HEK293T (cell line): ENCODE measurements at regions not wholly inside any gene's neighbourhood (a gene's known extent, or its start where the extent isn't known, plus 50 kb on each side); places are given as distances from the start of the nearest gene placed in this dataset.

Experiments used
- BHLHE40 ChIP-seq: fragments of 450-650 bp; IDR thresholded peaks from 2 replicates; pipeline ENCODE4 v1.6.1; 2016; ENCODE audit warnings: mild to moderate bottlenecking, moderate library complexity, borderline replicate concordance
- ELF4 ChIP-seq: fragments of 450-650 bp; IDR thresholded peaks from 2 replicates; pipeline ENCODE4 v1.6.1; 2017; ENCODE audit warnings: antibody characterized with exemption
- FOXK2 ChIP-seq: fragments of 450-650 bp; IDR thresholded peaks from 2 replicates; pipeline ENCODE4 v1.6.1; 2016; ENCODE audit warnings: mild to moderate bottlenecking
- FOXM1 ChIP-seq: fragments of 450-650 bp; IDR thresholded peaks from 2 replicates; pipeline ENCODE4 v1.6.1; 2017; ENCODE audit warnings: mild to moderate bottlenecking, borderline replicate concordance
- SP1 ChIP-seq: fragments of 450-650 bp; IDR thresholded peaks from 2 replicates; pipeline ENCODE4 v1.6.1; 2017
- SUZ12 ChIP-seq: fragments of 450-650 bp; IDR thresholded peaks from 2 replicates; pipeline ENCODE4 v1.6.1; 2016; ENCODE audit warnings: mild to moderate bottlenecking
- TARDBP ChIP-seq: fragments of 450-650 bp; IDR thresholded peaks from 2 replicates; pipeline ENCODE4 v1.6.1; 2016
- ZNF384 ChIP-seq: fragments of 450-650 bp; IDR thresholded peaks from 2 replicates; pipeline ENCODE4 v1.6.1; 2016
- TF ChIP-seq, protein P1 (sequence below): fragments of 450-650 bp; IDR thresholded peaks from 2 replicates; pipeline ENCODE4 v1.6.1; 2016

DNA sequence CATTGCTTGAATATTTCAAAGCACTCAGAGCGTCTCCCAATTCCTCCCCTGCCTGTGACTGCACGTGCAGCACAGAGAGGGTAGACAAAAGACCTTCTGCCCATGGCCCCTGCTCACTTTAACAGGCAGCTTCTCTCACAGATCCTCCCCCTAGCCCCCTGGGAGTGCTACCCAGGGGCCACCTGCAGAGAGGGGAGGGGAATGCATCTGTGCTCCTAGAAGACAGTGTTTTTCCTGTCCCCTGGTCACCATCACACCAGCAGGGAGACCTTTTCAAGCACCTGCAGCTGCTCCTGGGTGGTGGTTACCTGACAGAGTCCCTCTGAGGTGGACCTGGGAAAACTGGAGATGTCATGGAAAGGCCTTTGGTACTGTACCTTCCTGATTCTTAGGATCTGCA is 56.7 kb upstream of the PRR23C start:
- TF ChIP-seq ELF4 (no peak), FOXM1 (no peak), SUZ12 (no peak), ZNF384 (no peak), TARDBP (no peak), FOXK2 (no peak), SP1 (no peak), BHLHE40 (no peak)
- TF ChIP-seq, protein P1, sequence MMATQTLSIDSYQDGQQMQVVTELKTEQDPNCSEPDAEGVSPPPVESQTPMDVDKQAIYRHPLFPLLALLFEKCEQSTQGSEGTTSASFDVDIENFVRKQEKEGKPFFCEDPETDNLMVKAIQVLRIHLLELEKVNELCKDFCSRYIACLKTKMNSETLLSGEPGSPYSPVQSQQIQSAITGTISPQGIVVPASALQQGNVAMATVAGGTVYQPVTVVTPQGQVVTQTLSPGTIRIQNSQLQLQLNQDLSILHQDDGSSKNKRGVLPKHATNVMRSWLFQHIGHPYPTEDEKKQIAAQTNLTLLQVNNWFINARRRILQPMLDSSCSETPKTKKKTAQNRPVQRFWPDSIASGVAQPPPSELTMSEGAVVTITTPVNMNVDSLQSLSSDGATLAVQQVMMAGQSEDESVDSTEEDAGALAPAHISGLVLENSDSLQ, result no peak
